ENCODE measurements at regions not wholly inside any gene's neighbourhood (a gene's known extent, or its start where the extent isn't known, plus 50 kb on each side); places are given as distances from the start of the nearest gene placed in this dataset.
"Not testable (repeated sequence)": the region's sequence is repeated elsewhere in the genome, so short reads cannot be mapped to it uniquely, and the experiment has no call there.

DNA sequence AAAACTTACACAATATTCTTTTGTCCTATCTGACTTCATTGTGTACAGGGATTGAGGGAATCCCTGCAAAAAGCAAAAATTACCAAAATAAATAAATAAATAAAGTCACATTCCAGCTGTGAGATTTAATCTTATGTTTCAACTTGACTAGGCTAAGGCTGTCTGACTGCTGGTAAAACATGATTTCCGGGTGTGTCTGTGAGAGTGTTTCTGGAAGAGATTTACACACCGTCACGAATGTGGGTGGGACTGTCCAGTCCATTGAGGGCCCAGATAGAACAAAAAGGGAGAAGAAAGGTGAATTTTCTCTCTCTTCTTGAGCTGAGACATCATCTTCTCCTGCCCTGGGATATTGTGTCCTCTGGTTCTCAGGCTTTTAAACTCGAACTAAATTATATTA lies 166.1 kb downstream of the LIG4 start:
- Mint-ChIP-seq H3K9me3 (peaks cover 21% of the 10 kb centered on the region in 2 donors), H3K27me3 (ENCODE audit: low read depth in 2 of 2) (no peaks in the 10 kb centered on the region), H3K4me1 (no peaks in the 10 kb centered on the region), H3K27ac (no peak overlapping the region), H3K4me3 (no peak overlapping the region), H3K36me3 (no peaks in the 10 kb centered on the region)
- Histone ChIP-seq H3K4me3 (ENCODE audit: low read length) (no peak overlapping the region), H3K9me3 (ENCODE audit: control insufficient read depth, insufficient read depth, low read length) (peaks cover 3% of the 10 kb centered on the region), H3K27ac (ENCODE audit: low read length) (no peak overlapping the region), H3K27me3 (ENCODE audit: control insufficient read depth, insufficient read depth, low read length) (no peaks in the 10 kb centered on the region), H3K36me3 (ENCODE audit: control insufficient read depth, insufficient read depth, low read length) (no peaks in the 10 kb centered on the region), H3K4me1 (ENCODE audit: control insufficient read depth, insufficient read depth, low read length) (no peaks in the 10 kb centered on the region)
- TF ChIP-seq, protein P1, sequence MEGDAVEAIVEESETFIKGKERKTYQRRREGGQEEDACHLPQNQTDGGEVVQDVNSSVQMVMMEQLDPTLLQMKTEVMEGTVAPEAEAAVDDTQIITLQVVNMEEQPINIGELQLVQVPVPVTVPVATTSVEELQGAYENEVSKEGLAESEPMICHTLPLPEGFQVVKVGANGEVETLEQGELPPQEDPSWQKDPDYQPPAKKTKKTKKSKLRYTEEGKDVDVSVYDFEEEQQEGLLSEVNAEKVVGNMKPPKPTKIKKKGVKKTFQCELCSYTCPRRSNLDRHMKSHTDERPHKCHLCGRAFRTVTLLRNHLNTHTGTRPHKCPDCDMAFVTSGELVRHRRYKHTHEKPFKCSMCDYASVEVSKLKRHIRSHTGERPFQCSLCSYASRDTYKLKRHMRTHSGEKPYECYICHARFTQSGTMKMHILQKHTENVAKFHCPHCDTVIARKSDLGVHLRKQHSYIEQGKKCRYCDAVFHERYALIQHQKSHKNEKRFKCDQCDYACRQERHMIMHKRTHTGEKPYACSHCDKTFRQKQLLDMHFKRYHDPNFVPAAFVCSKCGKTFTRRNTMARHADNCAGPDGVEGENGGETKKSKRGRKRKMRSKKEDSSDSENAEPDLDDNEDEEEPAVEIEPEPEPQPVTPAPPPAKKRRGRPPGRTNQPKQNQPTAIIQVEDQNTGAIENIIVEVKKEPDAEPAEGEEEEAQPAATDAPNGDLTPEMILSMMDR (IDR thresholded peaks at IDR 0.05): no peak
- WGBS (ENCODE audit: insufficient coverage): 77% methylated on average over 4 of the region's 4 CpGs
- no peak for DNase-seq
- intact Hi-C loops (cut with micrococcal nuclease): no loop called here
- ATAC-seq: no peak

DNA sequence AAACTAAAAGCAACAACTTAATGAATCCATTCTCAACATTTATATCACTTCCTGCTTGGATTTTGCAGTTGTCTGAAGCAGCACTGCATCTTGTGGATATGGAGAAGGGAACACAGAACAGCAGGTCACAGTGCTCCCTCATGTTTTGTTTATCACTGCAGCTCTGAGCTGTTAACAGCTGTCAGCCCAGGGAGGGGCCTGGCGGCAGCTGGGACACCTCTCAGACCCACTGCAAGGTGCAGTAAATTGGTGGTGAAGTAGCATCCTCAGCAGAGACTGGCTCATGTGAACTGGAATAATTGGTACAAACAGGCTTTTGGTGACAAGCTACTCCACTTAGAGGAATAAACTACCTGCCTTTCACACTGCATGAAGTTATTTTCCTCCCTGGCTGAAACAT lies 170.4 kb downstream of the LIG4 start:
- TF ChIP-seq, protein P1 (IDR thresholded peaks at IDR 0.05): no peak
- Histone ChIP-seq H3K4me3 (ENCODE audit: low read length) (no peak overlapping the region), H3K36me3 (ENCODE audit: control insufficient read depth, insufficient read depth, low read length) (no peaks in the 10 kb centered on the region), H3K9me3 (ENCODE audit: control insufficient read depth, insufficient read depth, low read length) (peaks cover 2% of the 10 kb centered on the region), H3K4me1 (ENCODE audit: control insufficient read depth, insufficient read depth, low read length) (no peaks in the 10 kb centered on the region), H3K27me3 (ENCODE audit: control insufficient read depth, insufficient read depth, low read length) (no peaks in the 10 kb centered on the region), H3K27ac (ENCODE audit: low read length) (no peak overlapping the region)
- H3K4me1 Mint-ChIP-seq: no peaks in the 10 kb centered on the region
- 64% methylated on average over 1 of the region's 1 CpG for WGBS (ENCODE audit: insufficient coverage)
- H3K9me3 Mint-ChIP-seq: peaks cover 12 to 16% of the 10 kb centered on the region in 2 donors
- no peak for DNase-seq
- intact Hi-C loops (cut with micrococcal nuclease): no loop called here
- H3K27me3 Mint-ChIP-seq (ENCODE audit: low read depth in 2 of 2): no peaks in the 10 kb centered on the region
- no peak for ATAC-seq
- H3K27ac Mint-ChIP-seq: no peak overlapping the region
- H3K36me3 Mint-ChIP-seq: no peaks in the 10 kb centered on the region
- H3K4me3 Mint-ChIP-seq: no peak overlapping the region

DNA sequence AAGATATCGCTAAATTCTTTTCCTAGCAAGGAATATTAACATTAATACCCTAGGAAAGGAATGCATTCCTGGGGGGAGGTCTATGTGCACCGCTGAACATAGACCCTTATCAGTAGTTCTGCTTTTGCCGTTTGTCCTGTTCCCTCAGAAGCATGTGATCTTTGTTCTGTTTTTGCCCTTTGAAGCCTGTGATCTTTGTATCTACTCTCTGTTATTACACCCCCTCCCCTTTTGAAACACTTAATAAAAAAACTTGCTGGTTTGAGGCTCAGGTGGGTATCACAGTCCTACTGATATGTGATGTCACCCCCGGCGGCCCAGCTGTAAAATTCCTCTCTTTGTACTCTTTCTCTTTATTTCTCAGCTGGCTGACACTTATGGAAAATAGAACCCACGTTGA lies 172.5 kb downstream of the LIG4 start:
- intact Hi-C loops (cut with micrococcal nuclease); H3K27ac Mint-ChIP-seq; H3K27me3 Mint-ChIP-seq (ENCODE audit: low read depth in 2 of 2); ATAC-seq; DNase-seq; H3K36me3 Mint-ChIP-seq; H3K27ac ChIP-seq (ENCODE audit: low read length); H3K4me1 ChIP-seq (ENCODE audit: control insufficient read depth, insufficient read depth, low read length); H3K4me3 ChIP-seq (ENCODE audit: low read length); H3K4me1 Mint-ChIP-seq; H3K9me3 ChIP-seq (ENCODE audit: control insufficient read depth, insufficient read depth, low read length); H3K27me3 ChIP-seq (ENCODE audit: control insufficient read depth, insufficient read depth, low read length); H3K36me3 ChIP-seq (ENCODE audit: control insufficient read depth, insufficient read depth, low read length); H3K4me3 Mint-ChIP-seq: not testable (repeated sequence)
- peaks cover 12 to 23% of the 10 kb centered on the region in 2 donors for H3K9me3 Mint-ChIP-seq
- 74% methylated on average over 4 of the region's 6 CpGs for WGBS (ENCODE audit: insufficient coverage)

DNA sequence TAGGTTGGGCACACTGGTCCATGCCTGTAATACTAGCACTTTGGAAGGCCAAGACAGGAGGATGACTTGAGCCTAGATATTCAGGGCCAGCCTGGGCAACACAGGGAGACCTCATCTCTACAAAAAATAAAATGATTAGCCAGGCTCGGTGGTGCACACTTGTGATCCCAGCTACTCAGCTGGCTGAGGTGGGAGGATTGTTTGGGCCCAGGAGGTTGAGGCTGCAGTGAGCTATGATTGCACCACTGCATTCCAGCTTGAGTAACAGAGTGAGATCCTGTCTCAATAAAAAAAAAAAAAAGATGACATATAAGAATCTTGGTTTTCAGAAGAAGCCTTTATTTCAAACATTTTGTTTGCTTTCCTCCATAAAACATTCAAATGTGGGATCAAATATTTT lies 178.0 kb downstream of the LIG4 start:
- Histone ChIP-seq H3K36me3 (ENCODE audit: control insufficient read depth, insufficient read depth, low read length) (no peaks in the 10 kb centered on the region), H3K4me1 (ENCODE audit: control insufficient read depth, insufficient read depth, low read length) (no peaks in the 10 kb centered on the region), H3K27ac (ENCODE audit: low read length) (no peak overlapping the region), H3K27me3 (ENCODE audit: control insufficient read depth, insufficient read depth, low read length) (no peaks in the 10 kb centered on the region), H3K9me3 (ENCODE audit: control insufficient read depth, insufficient read depth, low read length) (peaks cover 6% of the 10 kb centered on the region), H3K4me3 (ENCODE audit: low read length) (no peak overlapping the region)
- 73% methylated on average over 1 of the region's 1 CpG for WGBS (ENCODE audit: insufficient coverage)
- intact Hi-C loops (cut with micrococcal nuclease): no loop called here
- Mint-ChIP-seq H3K36me3 (peaks cover 5% of the 10 kb centered on the region), H3K4me3 (no peak overlapping the region), H3K27me3 (ENCODE audit: low read depth in 2 of 2) (no peaks in the 10 kb centered on the region), H3K27ac (no peak overlapping the region), H3K9me3 (peaks cover 16 to 29% of the 10 kb centered on the region in 2 donors), H3K4me1 (no peaks in the 10 kb centered on the region)
- DNase-seq: no peak
- no peak for ATAC-seq
- TF ChIP-seq, protein P1 (IDR thresholded peaks at IDR 0.05): no peak

Measured in natural killer cell (primary cell).